Transverse colon (tissue), 4 donors: ENCODE measurements at regions not wholly inside any gene's neighbourhood (a gene's known extent, or its start where the extent isn't known, plus 50 kb on each side); places are given as distances from the start of the nearest gene placed in this dataset.

Experiments used
- DNase-seq: peaks from one replicate; pipeline ENCODE4 v3.0.0-alpha.2; 2019
- H3K27ac ChIP-seq, 4 donors: fragments of 200-600 bp; sonication (generic); 2 replicates each; pipeline ENCODE4 v1.5.1; 2016 to 2018; ENCODE audit warnings: inconsistent platforms in 4 of 4
- H3K27me3 ChIP-seq: fragments of 200-600 bp; sonication (generic); 2 replicates; pipeline ENCODE4 v1.5.1; 2017; ENCODE audit warnings: inconsistent platforms
- H3K36me3 ChIP-seq, 4 donors: fragments of 200-600 bp; sonication (generic); 2 replicates each; pipeline ENCODE4 v1.5.1; 2017 to 2019; ENCODE audit warnings: inconsistent platforms in 4 of 4
- H3K4me1 ChIP-seq, 4 donors: fragments of 200-600 bp; sonication (generic); 2 replicates each; pipeline ENCODE4 v1.5.1; 2017 to 2020; ENCODE audit warnings: inconsistent platforms in 4 of 4
- H3K4me3 ChIP-seq, 4 donors: fragments of 200-600 bp; sonication (generic); 1 replicate in 1 of 4; 2 replicates in 3 of 4; pipeline versions ENCODE4 v1.5.1 to v1.6.1; 2017 to 2019; ENCODE audit warnings: inconsistent platforms in 4 of 4
- H3K9me3 ChIP-seq, 2 donors: fragments of 200-600 bp; sonication (generic); 2 replicates each; pipeline ENCODE4 v1.5.1; 2017 to 2019; ENCODE audit warnings: inconsistent platforms in 2 of 2
- EP300 ChIP-seq: sonication (generic); formaldehyde crosslinking; IDR thresholded peaks from one replicate; pipeline ENCODE4 v1.6.1; 2017; ENCODE audit warnings: antibody characterized with exemption, low read depth
- POLR2A ChIP-seq: fragments of 450-650 bp; IDR thresholded peaks from one replicate; pipeline ENCODE4 v1.6.1; 2016; ENCODE audit warnings: antibody characterized with exemption, mild to moderate bottlenecking, moderate library complexity
- POLR2AphosphoS5 ChIP-seq, 3 donors: sonication (generic); formaldehyde crosslinking; IDR thresholded peaks; one replicate each; pipeline ENCODE4 v1.6.1; 2016; ENCODE audit warnings: antibody characterized with exemption in 3 of 3
- WGBS, 2 donors: methylation state at CpG; one replicate each; pipeline ENCODE4 v1.1.5; 2018; ENCODE audit warnings: low coverage in 1 of 2; 5-methylcytosine and 5-hydroxymethylcytosine counted together
- in situ Hi-C, 4 donors: fragments of 200-750 bp; cut with MboI; loops; one replicate each; pipeline versions ENCODE4 v1.15.0 to v1.15.1; 2017; ENCODE audit warnings: low sequenced_read_pairs in 3 of 4, low pct_ligation_motif_present in 1 of 4, low pct_unique_long_range_greater_than_20kb in 1 of 4
- intact Hi-C: fragments of 100-400 bp; cut with DNase I; formaldehyde crosslinking; loops from one replicate; pipeline ENCODE4 v1.15.1; 2023; ENCODE audit warnings: low total_unique reads
- TF ChIP-seq, protein P1 (sequence below), 5 experiments: fragments of 200-600 bp in 3 of 5; fragments of 450-650 bp in 2 of 5; sonication (generic) in 3 of 5; IDR thresholded peaks; 1 replicate in 2 of 5; 2 replicates in 3 of 5; pipeline ENCODE4 v1.5.1; 2016 to 2017; ENCODE audit warnings: antibody characterized with exemption in 5 of 5, inconsistent platforms in 3 of 5, mild to moderate bottlenecking in 2 of 5, moderate library complexity in 1 of 5

GRCh38 chr10:124291001-124291701 is 127.6 kb downstream of the OAT start:
- Histone ChIP-seq H3K27ac (peak overlapping the region; percentile 30 to 57 (median 54)), H3K4me1 (peaks cover 0 to 4% (median 0%) of the 10 kb centered on the region in 4 donors), H3K36me3 (no peaks in the 10 kb centered on the region), H3K27me3 (no peaks in the 10 kb centered on the region), H3K9me3 (no peaks in the 10 kb centered on the region), H3K4me3 (no peak overlapping the region)
- DNase-seq = peak; percentile 30
- intact Hi-C loops = no loop called here
- peak in 1 of 3 donors; percentile 17 for TF ChIP-seq POLR2AphosphoS5 (IDR thresholded peaks at IDR 0.05)
- TF ChIP-seq, protein P1, sequence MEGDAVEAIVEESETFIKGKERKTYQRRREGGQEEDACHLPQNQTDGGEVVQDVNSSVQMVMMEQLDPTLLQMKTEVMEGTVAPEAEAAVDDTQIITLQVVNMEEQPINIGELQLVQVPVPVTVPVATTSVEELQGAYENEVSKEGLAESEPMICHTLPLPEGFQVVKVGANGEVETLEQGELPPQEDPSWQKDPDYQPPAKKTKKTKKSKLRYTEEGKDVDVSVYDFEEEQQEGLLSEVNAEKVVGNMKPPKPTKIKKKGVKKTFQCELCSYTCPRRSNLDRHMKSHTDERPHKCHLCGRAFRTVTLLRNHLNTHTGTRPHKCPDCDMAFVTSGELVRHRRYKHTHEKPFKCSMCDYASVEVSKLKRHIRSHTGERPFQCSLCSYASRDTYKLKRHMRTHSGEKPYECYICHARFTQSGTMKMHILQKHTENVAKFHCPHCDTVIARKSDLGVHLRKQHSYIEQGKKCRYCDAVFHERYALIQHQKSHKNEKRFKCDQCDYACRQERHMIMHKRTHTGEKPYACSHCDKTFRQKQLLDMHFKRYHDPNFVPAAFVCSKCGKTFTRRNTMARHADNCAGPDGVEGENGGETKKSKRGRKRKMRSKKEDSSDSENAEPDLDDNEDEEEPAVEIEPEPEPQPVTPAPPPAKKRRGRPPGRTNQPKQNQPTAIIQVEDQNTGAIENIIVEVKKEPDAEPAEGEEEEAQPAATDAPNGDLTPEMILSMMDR (IDR thresholded peaks at IDR 0.05) = no peak
- in situ Hi-C loops = no loop called here
- 49 to 74% methylated on average over 3 to 14 of the region's 14 CpGs for WGBS, 2 donors

- intact Hi-C loops (no loop called here), in situ Hi-C loops (no loop called here)
- Histone ChIP-seq H3K27me3 (no peaks in the 10 kb centered on the region), H3K4me1 (peaks cover 0 to 7% (median 0%) of the 10 kb centered on the region in 4 donors), H3K9me3 (no peaks in the 10 kb centered on the region), H3K36me3 (no peaks in the 10 kb centered on the region), H3K27ac (peak overlapping the region; percentile 30 to 57 (median 54)), H3K4me3 (no peak overlapping the region)
- TF ChIP-seq POLR2AphosphoS5 (IDR thresholded peaks at IDR 0.05) = no peak
- no peak for TF ChIP-seq POLR2A
- TF ChIP-seq EP300 = no peak
- TF ChIP-seq, protein P1 (IDR thresholded peaks at IDR 0.05) = no peak
- DNase-seq = peak; percentile 41
- WGBS, 2 donors = 56% methylated on average over 18 of the region's 18 CpGs; no CpG with 5 or more reads in 1 of the 2 donors
Measured at GRCh38 chr10:124289851-124290795, 128.6 kb downstream of the OAT start.

GRCh38 chr10:124288928-124289850 is 129.5 kb downstream of the OAT start:
- 87% methylated on average over 21 of the region's 21 CpGs; no CpG with 5 or more reads in 1 of the 2 donors for WGBS, 2 donors
- TF ChIP-seq, protein P1 (IDR thresholded peaks at IDR 0.05) = no peak
- no peak for TF ChIP-seq EP300
- no peak for TF ChIP-seq POLR2AphosphoS5 (IDR thresholded peaks at IDR 0.05)
- no peak for TF ChIP-seq POLR2A
- intact Hi-C loops (no loop called here), in situ Hi-C loops (no loop called here)
- no peak overlapping the region for H3K4me3 ChIP-seq
- H3K36me3 ChIP-seq = no peaks in the 10 kb centered on the region
- DNase-seq = no peak
- no peaks in the 10 kb centered on the region for H3K9me3 ChIP-seq
- peak overlapping the region in 3 of 4 donors; percentile 51 to 57 (median 56) for H3K27ac ChIP-seq
- H3K4me1 ChIP-seq = peaks cover 0 to 7% (median 0%) of the 10 kb centered on the region in 4 donors
- H3K27me3 ChIP-seq = no peaks in the 10 kb centered on the region
